C4-2B (cell line): ENCODE measurements at regions not wholly inside any gene's neighbourhood (a gene's known extent, or its start where the extent isn't known, plus 50 kb on each side); places are given as distances from the start of the nearest gene placed in this dataset.

Experiments
- H3K27ac ChIP-seq: fragments of 450-650 bp; 2 replicates; pipeline ENCODE4 v1.5.1; 2017
- ZFX ChIP-seq: fragments of 450-650 bp; IDR thresholded peaks from 2 replicates; pipeline ENCODE4 v1.6.1; 2017
- TF ChIP-seq, protein P1 (sequence below): fragments of 450-650 bp; conservative IDR thresholded peaks from 2 replicates; pipeline ENCODE4 v1.5.1; 2017; ENCODE audit warnings: mild to moderate bottlenecking

DNA sequence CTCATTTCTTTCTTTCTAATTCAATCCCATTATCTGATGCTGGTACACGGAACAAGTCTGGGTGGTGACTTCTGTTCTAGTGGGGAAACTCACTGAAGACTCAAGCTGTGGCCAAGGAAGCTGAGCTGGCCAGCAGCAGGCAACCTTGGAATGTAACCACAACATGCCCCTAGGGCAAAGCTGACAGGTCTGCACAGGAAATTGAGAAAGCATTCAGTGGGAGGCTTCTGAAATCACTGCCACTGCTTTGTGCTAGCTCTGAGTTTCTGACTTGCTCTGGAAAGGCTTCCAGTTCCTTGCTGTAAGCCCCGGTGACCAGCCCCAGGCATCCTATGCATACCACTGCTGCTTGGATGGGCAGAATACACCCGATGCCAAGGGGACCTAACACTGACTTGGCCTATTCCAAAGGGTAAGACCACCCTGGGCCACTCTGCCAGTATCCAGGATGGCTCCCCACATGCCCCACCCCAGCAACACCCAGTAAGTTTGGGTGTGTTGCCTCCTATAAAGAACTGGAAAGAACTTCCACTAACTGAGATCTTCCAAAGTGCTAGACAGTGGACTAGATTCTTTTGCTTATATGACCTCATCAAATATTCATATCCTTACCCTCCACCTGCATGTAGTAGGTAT is 84.5 kb upstream of the CDKN3 start:
- TF ChIP-seq, protein P1, sequence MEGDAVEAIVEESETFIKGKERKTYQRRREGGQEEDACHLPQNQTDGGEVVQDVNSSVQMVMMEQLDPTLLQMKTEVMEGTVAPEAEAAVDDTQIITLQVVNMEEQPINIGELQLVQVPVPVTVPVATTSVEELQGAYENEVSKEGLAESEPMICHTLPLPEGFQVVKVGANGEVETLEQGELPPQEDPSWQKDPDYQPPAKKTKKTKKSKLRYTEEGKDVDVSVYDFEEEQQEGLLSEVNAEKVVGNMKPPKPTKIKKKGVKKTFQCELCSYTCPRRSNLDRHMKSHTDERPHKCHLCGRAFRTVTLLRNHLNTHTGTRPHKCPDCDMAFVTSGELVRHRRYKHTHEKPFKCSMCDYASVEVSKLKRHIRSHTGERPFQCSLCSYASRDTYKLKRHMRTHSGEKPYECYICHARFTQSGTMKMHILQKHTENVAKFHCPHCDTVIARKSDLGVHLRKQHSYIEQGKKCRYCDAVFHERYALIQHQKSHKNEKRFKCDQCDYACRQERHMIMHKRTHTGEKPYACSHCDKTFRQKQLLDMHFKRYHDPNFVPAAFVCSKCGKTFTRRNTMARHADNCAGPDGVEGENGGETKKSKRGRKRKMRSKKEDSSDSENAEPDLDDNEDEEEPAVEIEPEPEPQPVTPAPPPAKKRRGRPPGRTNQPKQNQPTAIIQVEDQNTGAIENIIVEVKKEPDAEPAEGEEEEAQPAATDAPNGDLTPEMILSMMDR = no peak
- H3K27ac ChIP-seq = no peak overlapping the region

DNA sequence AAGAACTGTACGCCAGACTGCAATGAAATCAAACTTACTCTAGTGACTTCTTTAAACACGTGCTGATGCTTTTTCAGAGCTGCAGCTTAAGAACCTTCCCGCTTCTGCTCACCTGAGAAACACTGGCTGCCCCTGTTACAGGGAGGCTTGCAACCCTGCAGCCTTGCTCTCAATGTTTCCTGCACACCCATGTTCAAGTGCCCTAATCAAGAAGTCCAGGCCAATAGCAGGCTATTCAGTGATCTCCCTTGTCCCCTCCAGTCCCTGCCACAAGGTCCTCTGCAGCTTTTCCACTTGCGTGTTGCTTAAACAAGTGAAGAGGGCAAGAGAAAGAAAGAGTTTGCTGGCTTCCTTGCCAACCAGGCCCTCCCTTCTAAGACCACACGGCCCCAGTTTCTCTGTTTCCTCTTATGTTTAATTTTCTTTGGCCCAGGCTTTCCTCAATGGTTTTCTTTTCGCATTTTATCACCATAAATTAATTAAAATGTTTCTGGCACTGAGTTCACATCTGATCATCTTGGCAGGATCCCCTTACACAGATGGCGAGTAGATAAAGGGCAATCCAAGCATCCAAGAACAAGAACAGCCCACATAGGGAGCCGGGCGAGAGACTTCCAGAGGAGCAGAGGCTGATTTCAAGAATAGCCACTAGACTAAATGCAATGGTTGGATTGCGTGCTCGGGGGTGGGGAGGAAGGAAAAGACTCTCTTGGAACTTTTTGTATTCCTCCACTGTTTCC is 82.3 kb upstream of the CDKN3 start:
- H3K27ac ChIP-seq = no peak overlapping the region
- TF ChIP-seq, protein P1 = no peak
- TF ChIP-seq ZFX = no peak

DNA sequence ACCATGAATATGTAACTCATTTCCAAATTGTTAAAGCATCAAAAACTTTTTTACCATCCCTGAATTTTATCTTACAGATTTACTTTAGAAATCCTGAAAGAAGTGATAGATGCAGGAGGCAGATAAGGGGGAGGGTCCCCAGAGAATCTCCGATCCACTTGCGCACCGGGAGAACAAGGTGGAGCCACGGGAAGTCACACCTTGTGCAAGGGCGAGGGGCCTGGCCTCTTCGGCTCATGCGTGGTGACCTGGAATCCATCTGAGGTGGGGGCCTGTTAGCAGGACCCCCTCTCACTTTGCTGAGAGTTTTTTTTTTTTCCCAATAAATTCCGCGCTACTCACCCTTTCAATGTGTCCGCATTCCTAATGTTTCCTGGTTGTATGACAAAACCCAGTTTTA is 80.2 kb upstream of the CDKN3 start:
- no peak for TF ChIP-seq ZFX
- TF ChIP-seq, protein P1 = no peak

DNA sequence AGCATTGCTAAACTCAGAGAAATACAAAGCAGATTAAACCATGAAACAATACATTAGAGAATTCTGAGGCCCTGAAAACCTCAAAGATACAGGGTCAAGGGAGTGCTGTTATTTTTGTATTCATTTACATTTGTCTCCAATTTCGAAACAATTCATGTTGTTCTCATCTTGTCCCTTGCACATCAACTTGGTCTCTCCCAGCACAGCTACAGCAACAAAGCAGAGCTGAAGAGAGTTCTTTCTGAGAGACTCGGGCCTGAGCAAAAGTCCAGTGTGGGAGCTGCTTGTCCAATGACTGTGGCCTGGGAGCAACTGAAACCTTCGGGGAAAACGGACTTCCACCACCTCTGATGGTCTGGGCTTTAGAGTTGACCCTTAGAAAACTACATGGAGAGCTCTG is 79.4 kb upstream of the CDKN3 start:
- no peak overlapping the region for H3K27ac ChIP-seq
- TF ChIP-seq ZFX = no peak
- TF ChIP-seq, protein P1 = no peak

More for the DNA sequence above, 80.2 kb upstream of the CDKN3 start:
- no peak overlapping the region for H3K27ac ChIP-seq

DNA sequence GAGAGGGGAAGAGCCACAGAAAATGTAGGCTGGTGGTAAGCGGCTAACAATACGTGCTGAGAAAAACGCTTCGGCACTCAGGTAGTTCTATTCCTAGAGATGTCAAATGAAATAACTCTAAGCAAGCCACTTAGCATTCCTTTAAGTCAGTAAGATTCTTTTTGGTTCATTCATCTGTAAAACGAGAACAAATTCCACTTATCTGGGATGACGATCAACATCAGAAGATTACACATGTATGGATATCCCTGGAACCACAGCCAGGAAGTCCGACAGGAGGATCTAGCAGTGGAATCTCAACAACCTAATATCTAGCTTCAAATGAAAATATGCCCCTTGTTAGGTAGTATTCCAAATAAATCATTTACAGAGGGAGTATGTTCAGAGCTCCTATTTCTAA is 74.6 kb upstream of the CDKN3 start:
- TF ChIP-seq, protein P1 = no peak
- TF ChIP-seq ZFX = no peak
- no peak overlapping the region for H3K27ac ChIP-seq

DNA sequence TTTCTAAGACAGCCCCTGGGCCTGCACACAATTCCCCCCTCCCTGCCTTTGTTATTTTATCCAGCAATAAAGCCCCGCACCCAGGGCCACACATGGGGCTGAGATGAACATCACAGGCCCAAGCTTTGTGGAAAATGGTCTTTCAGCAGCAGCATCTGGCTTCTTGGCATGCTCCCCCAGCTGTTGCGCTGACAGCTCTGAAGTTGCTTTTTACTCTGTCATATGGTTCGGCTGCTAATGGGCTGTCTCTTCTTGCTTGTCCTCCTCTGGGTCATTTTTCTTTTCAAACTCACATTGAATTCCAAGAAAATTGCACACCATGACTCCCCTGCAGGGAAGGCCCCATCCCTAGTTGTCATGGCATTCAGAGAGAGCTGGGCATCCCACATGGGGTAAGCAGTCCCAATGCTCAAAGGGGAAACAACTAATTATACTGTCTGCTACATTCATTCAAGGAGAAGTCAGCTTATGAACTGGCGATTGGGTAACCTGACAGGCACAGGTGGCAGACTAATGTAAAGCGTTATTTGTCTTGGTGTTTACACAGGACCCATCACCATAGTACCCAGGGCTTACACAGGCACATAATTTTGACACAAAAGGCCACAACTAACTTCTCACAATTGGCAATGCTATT is 74.0 kb upstream of the CDKN3 start:
- H3K27ac ChIP-seq = no peak overlapping the region
- TF ChIP-seq ZFX = no peak
- TF ChIP-seq, protein P1 = no peak

DNA sequence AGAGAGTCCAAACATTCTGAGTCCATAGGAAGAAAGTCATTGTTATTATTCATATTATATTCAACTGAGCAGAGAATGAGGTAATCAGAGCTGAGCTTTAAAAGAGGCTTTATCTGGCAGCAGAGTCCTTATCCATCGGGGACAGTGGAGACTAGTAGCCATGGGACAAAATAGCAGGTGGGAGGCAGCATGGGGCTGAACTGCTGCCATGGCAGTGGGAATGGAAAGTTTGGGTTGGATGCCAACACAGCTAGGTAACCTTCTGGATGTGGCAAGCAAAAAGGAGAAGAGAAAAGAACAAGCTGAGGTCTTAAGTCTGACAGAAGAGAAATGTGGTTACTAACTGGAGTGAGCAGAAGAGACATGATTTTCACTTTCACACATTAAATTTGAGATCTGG is 71.0 kb upstream of the CDKN3 start:
- no peak overlapping the region for H3K27ac ChIP-seq
- no peak for TF ChIP-seq ZFX
- TF ChIP-seq, protein P1 = no peak
